ENCODE measurements at regions not wholly inside any gene's neighbourhood (a gene's known extent, or its start where the extent isn't known, plus 50 kb on each side); places are given as distances from the start of the nearest gene placed in this dataset.

DNA sequence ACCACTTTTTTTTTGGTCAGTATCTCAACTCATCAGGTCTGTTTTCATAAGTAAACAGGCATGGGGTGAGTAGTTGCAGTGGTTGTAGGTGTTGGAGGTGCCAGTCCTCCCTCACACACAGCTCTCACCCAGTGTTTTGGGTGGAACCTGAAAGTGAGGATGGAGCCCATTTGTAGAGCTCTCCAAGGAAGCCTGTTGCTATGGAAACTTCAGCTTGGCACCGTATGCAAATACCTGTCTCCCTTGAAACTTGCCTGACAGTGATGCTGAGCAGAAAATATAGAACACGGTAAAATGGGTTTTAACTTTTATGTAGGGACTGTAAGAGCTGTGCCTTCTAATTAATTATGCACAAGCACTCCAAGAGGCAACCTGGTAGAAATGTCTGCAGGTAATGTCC, 214.1 kb downstream of the AJAP1 start (continued):
- no peak for TF ChIP-seq CBX3 (IDR thresholded peaks at IDR 0.05; ENCODE audit: low read depth)
- no peak for TF ChIP-seq CEBPB (IDR thresholded peaks at IDR 0.05; ENCODE audit: low read depth)
- no peak for TF ChIP-seq SP1 (IDR thresholded peaks at IDR 0.05; ENCODE audit: low read depth)
- TF ChIP-seq SIN3A (IDR thresholded peaks at IDR 0.05; ENCODE audit: low read depth), result no peak
- no peak for TF ChIP-seq ELF1 (IDR thresholded peaks at IDR 0.05; ENCODE audit: borderline replicate concordance, low read depth)
- no peak for TF ChIP-seq RAD21 (IDR thresholded peaks at IDR 0.05; ENCODE audit: low read depth)
- TF ChIP-seq, protein P1, sequence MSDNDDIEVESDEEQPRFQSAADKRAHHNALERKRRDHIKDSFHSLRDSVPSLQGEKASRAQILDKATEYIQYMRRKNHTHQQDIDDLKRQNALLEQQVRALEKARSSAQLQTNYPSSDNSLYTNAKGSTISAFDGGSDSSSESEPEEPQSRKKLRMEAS (IDR thresholded peaks at IDR 0.05), result no peak
- TF ChIP-seq, protein P2, sequence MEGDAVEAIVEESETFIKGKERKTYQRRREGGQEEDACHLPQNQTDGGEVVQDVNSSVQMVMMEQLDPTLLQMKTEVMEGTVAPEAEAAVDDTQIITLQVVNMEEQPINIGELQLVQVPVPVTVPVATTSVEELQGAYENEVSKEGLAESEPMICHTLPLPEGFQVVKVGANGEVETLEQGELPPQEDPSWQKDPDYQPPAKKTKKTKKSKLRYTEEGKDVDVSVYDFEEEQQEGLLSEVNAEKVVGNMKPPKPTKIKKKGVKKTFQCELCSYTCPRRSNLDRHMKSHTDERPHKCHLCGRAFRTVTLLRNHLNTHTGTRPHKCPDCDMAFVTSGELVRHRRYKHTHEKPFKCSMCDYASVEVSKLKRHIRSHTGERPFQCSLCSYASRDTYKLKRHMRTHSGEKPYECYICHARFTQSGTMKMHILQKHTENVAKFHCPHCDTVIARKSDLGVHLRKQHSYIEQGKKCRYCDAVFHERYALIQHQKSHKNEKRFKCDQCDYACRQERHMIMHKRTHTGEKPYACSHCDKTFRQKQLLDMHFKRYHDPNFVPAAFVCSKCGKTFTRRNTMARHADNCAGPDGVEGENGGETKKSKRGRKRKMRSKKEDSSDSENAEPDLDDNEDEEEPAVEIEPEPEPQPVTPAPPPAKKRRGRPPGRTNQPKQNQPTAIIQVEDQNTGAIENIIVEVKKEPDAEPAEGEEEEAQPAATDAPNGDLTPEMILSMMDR (IDR thresholded peaks at IDR 0.05 in 2 of 3, conservative IDR thresholded peaks at IDR 0.05 in 1 of 3; ENCODE audit: borderline replicate concordance in 1 of 3, insufficient read depth in 1 of 3, low read depth in 2 of 3, low read length in 2 of 3), result no peak

DNA sequence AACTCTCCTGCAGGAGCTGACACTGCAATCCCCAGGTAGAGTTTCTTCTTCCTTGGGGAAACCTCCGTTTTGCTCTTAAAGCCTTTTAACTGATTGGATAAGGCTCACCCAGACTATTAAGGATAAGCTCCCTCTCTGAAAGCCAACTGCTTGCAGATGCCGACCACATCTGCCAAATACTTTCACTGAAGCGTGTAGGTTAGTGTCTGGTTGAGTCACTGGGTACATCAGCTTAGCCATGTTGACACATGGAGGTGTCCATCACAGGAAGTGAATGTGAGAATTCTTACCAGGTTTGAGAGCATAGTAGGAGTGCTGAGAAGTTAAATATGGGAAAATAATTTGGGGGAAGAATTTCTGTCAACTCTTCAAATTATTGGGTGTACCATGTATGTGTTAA, 202.0 kb downstream of the AJAP1 start:
- no TSS peak for BruUV-seq (replicated peaks)
- H3K9me3 ChIP-seq (ENCODE audit: control insufficient read depth in 1 of 2, insufficient read depth in 1 of 2, low read depth in 1 of 2, low read length in 2 of 2), result no peaks in the 10 kb centered on the region; a peak in 1 of 4 replicates
- no peak overlapping the region for H2AFZ ChIP-seq (ENCODE audit: low read depth, low read length, poor library complexity, severe bottlenecking)
- no peaks in the 10 kb centered on the region for H3K36me3 ChIP-seq (ENCODE audit: control insufficient read depth in 1 of 2, insufficient read depth in 2 of 2, low read length in 2 of 2)
- H3K79me2 ChIP-seq (ENCODE audit: insufficient read depth, low read length), result no peaks in the 10 kb centered on the region
- H3K27ac ChIP-seq (ENCODE audit: low read depth, low read length), result no peak overlapping the region
- H3K4me1 ChIP-seq (ENCODE audit: control insufficient read depth in 1 of 2, insufficient read depth in 2 of 2, low read length in 2 of 2), result no peaks in the 10 kb centered on the region
- no peaks in the 10 kb centered on the region for H3K27me3 ChIP-seq (ENCODE audit: insufficient read depth, low read length)
- RAD21 ChIA-PET (ENCODE audit: low non-redundant PET in 1 of 2, low total read pairs in 2 of 2, uncharacterized antibody in 2 of 2, unreplicated experiment in 2 of 2), result no interaction called here
- H3K4me2 ChIP-seq (ENCODE audit: low read length), result no peak overlapping the region
- CTCF ChIA-PET, result no interaction called here
- POLR2A ChIA-PET, result no interaction called here
- TF ChIP-seq FOSL1 (IDR thresholded peaks at IDR 0.05; ENCODE audit: low read depth), result no peak
- no peak for TF ChIP-seq JUND (IDR thresholded peaks at IDR 0.05)
- no peak for TF ChIP-seq RAD21 (IDR thresholded peaks at IDR 0.05; ENCODE audit: low read depth)
- TF ChIP-seq YY1 (IDR thresholded peaks at IDR 0.05; ENCODE audit: extremely low read depth, insufficient replicate concordance, low read depth, low read length), result no peak
- TF ChIP-seq, protein P2 (IDR thresholded peaks at IDR 0.05 in 2 of 3, conservative IDR thresholded peaks at IDR 0.05 in 1 of 3; ENCODE audit: borderline replicate concordance in 1 of 3, insufficient read depth in 1 of 3, low read depth in 2 of 3, low read length in 2 of 3), result no peak
- TF ChIP-seq CBX3 (IDR thresholded peaks at IDR 0.05; ENCODE audit: low read depth), result no peak
- no peak for TF ChIP-seq EZH2 (IDR thresholded peaks at IDR 0.05)
- TF ChIP-seq, protein P3, sequence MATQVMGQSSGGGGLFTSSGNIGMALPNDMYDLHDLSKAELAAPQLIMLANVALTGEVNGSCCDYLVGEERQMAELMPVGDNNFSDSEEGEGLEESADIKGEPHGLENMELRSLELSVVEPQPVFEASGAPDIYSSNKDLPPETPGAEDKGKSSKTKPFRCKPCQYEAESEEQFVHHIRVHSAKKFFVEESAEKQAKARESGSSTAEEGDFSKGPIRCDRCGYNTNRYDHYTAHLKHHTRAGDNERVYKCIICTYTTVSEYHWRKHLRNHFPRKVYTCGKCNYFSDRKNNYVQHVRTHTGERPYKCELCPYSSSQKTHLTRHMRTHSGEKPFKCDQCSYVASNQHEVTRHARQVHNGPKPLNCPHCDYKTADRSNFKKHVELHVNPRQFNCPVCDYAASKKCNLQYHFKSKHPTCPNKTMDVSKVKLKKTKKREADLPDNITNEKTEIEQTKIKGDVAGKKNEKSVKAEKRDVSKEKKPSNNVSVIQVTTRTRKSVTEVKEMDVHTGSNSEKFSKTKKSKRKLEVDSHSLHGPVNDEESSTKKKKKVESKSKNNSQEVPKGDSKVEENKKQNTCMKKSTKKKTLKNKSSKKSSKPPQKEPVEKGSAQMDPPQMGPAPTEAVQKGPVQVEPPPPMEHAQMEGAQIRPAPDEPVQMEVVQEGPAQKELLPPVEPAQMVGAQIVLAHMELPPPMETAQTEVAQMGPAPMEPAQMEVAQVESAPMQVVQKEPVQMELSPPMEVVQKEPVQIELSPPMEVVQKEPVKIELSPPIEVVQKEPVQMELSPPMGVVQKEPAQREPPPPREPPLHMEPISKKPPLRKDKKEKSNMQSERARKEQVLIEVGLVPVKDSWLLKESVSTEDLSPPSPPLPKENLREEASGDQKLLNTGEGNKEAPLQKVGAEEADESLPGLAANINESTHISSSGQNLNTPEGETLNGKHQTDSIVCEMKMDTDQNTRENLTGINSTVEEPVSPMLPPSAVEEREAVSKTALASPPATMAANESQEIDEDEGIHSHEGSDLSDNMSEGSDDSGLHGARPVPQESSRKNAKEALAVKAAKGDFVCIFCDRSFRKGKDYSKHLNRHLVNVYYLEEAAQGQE (IDR thresholded peaks at IDR 0.05; ENCODE audit: low read depth), result no peak
- TF ChIP-seq, protein P4, sequence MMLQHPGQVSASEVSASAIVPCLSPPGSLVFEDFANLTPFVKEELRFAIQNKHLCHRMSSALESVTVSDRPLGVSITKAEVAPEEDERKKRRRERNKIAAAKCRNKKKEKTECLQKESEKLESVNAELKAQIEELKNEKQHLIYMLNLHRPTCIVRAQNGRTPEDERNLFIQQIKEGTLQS (IDR thresholded peaks at IDR 0.05), result no peak
- TF ChIP-seq POLR2AphosphoS5 (IDR thresholded peaks at IDR 0.05; ENCODE audit: low read depth, low read length), result no peak
- intact Hi-C loops (cut with micrococcal nuclease), result no loop called here
- H3K4me3 ChIP-seq (replicated peaks in 1 of 2; ENCODE audit: low read depth in 1 of 2, low read length in 2 of 2), result no peak overlapping the region
- no peak for ATAC-seq
- no peaks in the 10 kb centered on the region for H4K20me1 ChIP-seq (ENCODE audit: insufficient read depth)
- no peak for DNase-seq (ENCODE audit: low read depth, low spot score)
- no peaks in the 10 kb centered on the region for H3K9me2 ChIP-seq (ENCODE audit: insufficient read depth)
- no peak overlapping the region for H3K9ac ChIP-seq (ENCODE audit: low read length)

All from HCT116 (cell line).